ENCODE measurements at regions not wholly inside any gene's neighbourhood (a gene's known extent, or its start where the extent isn't known, plus 50 kb on each side); places are given as distances from the start of the nearest gene placed in this dataset.

GRCh38 chr21:27722095-27722494 is 755.2 kb upstream of the ADAMTS5 start:
- TF ChIP-seq POLR2AphosphoS5 (IDR thresholded peaks at IDR 0.05) (no peak), CTCF (IDR thresholded peaks at IDR 0.05) (no peak)
